Myocyte (in vitro differentiated cells): ENCODE measurements at regions not wholly inside any gene's neighbourhood (a gene's known extent, or its start where the extent isn't known, plus 50 kb on each side); places are given as distances from the start of the nearest gene placed in this dataset.
A peak's percentile ranks its signal among the peaks of the same experiment; 100 is the strongest.

ENCODE experiments used
- DNase-seq: peaks from one replicate; pipeline ENCODE4 v3.0.0-alpha.2; 2012; ENCODE audit warnings: low read depth

- no peak for DNase-seq
These were observed 111.8 kb upstream of the ZNF438 start for GRCh38 chr10:31143331-31143935.

- DNase-seq, result no peak
These were observed 114.3 kb upstream of the ZNF438 start for GRCh38 chr10:31145986-31146385.

- peak; percentile 68 for DNase-seq
These were observed 115.0 kb upstream of the ZNF438 start for GRCh38 chr10:31146491-31147209.

- DNase-seq, result peak; percentile 65
These were observed 115.5 kb upstream of the ZNF438 start for GRCh38 chr10:31147210-31147608.

GRCh38 chr10:31148951-31149350, 117.3 kb upstream of the ZNF438 start:
- DNase-seq, result no peak

GRCh38 chr10:31149835-31150512, 118.3 kb upstream of the ZNF438 start:
- DNase-seq, result no peak

GRCh38 chr10:31151301-31151700, 119.6 kb upstream of the ZNF438 start:
- DNase-seq, result no peak

GRCh38 chr10:31152421-31153135, 120.9 kb upstream of the ZNF438 start:
- no peak for DNase-seq

GRCh38 chr10:31153161-31153560, 121.5 kb upstream of the ZNF438 start:
- DNase-seq, result no peak

GRCh38 chr10:31153692-31154091, 122.0 kb upstream of the ZNF438 start:
- DNase-seq, result no peak

GRCh38 chr10:31154996-31155395, 123.3 kb upstream of the ZNF438 start:
- no peak for DNase-seq

GRCh38 chr10:31157123-31158010, 125.7 kb upstream of the ZNF438 start:
- DNase-seq, result peak; percentile 31

- DNase-seq, result no peak
These were observed 126.5 kb upstream of the ZNF438 start for GRCh38 chr10:31158011-31158658.

GRCh38 chr10:31166606-31167005, 134.9 kb upstream of the ZNF438 start:
- DNase-seq, result no peak

- no peak for DNase-seq
These were observed 139.0 kb upstream of the ZNF438 start for GRCh38 chr10:31170636-31171035.

GRCh38 chr10:31171402-31172083, 139.9 kb upstream of the ZNF438 start:
- no peak for DNase-seq

- no peak for DNase-seq
These were observed 141.3 kb upstream of the ZNF438 start for GRCh38 chr10:31172925-31173324.

- no peak for DNase-seq
These were observed 142.1 kb upstream of the ZNF438 start for GRCh38 chr10:31173752-31174151.

- DNase-seq, result no peak
These were observed 139.8 kb upstream of the ZEB1 start for GRCh38 chr10:31179091-31179680.
